Muscle of leg (tissue), 3 donors: ENCODE measurements at regions not wholly inside any gene's neighbourhood (a gene's known extent, or its start where the extent isn't known, plus 50 kb on each side); places are given as distances from the start of the nearest gene placed in this dataset.

Source experiments
- DNase-seq: peaks from one replicate; pipeline ENCODE4 v3.0.0; 2013
- H3K27ac ChIP-seq: one replicate; pipeline ENCODE4 v1.5.1; 2013; ENCODE audit warnings: mild to moderate bottlenecking, low read length, control low read depth
- H3K27me3 ChIP-seq: one replicate; pipeline ENCODE4 v1.6.1; 2013; ENCODE audit warnings: low read length; ENCODE audit not compliant: control insufficient read depth, insufficient read depth
- H3K36me3 ChIP-seq: one replicate; pipeline ENCODE4 v1.6.1; 2013; ENCODE audit warnings: low read length; ENCODE audit not compliant: control insufficient read depth, insufficient read depth
- H3K4me1 ChIP-seq: one replicate; pipeline ENCODE4 v1.6.1; 2013; ENCODE audit warnings: low read length; ENCODE audit not compliant: control insufficient read depth, insufficient read depth
- H3K4me3 ChIP-seq: one replicate; pipeline ENCODE4 v1.5.1; 2013; ENCODE audit warnings: low read length, control low read depth
- H3K9me3 ChIP-seq: replicated peaks from 2 replicates; pipeline ENCODE4 v1.6.1; 2013; ENCODE audit warnings: low read depth, low read length; ENCODE audit not compliant: control insufficient read depth
- WGBS: methylation state at CpG from one replicate; pipeline ENCODE4 v1.1.5; 2013; ENCODE audit warnings: missing lambda C conversion rate; ENCODE audit not compliant: insufficient coverage; 5-methylcytosine and 5-hydroxymethylcytosine counted together

DNA sequence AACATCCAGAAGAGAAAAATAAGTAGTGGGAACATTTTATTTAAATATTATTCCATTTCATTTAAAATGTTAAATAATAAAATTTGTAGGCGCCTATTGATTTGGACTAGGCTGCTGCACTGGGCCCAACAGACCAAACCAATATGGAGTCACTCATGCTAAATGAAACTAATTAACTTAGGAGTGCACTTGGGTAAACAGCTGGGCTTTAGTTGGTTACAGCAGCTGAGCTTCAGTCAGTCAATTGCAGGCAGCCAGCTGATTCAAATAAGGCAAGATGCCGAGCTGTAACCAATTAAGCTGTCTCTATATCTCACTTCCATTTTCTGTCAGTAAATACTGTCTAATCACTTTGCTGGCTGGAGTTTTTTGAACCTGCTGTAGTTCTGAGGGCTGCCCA, 102.1 kb upstream of the WDR11 start:
- no peaks in the 10 kb centered on the region for H3K27me3 ChIP-seq
- no peak overlapping the region for H3K27ac ChIP-seq
- H3K9me3 ChIP-seq: no peaks in the 10 kb centered on the region
- WGBS: no CpG with 5 or more reads among the region's 2 CpGs
- H3K4me3 ChIP-seq: no peak overlapping the region
- no peak for DNase-seq
- no peaks in the 10 kb centered on the region for H3K4me1 ChIP-seq
- H3K36me3 ChIP-seq: no peaks in the 10 kb centered on the region

- Histone ChIP-seq H3K4me3 (no peak overlapping the region), H3K9me3 (no peaks in the 10 kb centered on the region), H3K4me1 (no peaks in the 10 kb centered on the region), H3K27ac (no peak overlapping the region), H3K36me3 (no peaks in the 10 kb centered on the region), H3K27me3 (no peaks in the 10 kb centered on the region)
- 31% methylated on average over 6 of the region's 11 CpGs for WGBS
- DNase-seq: peak; percentile 67
Measured at GRCh38 chr10:120749856-120750566, 101.2 kb upstream of the WDR11 start.

DNA sequence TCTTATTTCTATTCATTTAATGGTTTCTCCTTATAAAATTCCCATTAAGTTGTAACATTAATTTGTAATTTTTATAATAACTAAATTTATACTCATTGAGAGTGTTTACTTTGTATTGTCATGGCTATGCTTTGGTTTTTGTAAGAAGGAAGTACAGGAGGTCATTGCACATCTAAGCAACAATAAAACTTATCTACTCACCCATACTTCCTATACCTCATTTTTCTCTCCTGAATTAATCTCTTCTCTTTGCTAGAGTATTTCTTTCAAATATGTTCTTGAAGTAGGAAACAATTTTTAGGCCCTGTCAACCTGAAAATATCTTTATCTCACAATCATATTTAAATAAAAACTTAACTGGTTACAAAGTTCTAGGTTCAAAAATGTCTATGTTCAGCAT, 95.4 kb upstream of the WDR11 start:
- no peaks in the 10 kb centered on the region for H3K4me1 ChIP-seq
- no peaks in the 10 kb centered on the region for H3K36me3 ChIP-seq
- no peaks in the 10 kb centered on the region for H3K9me3 ChIP-seq
- H3K4me3 ChIP-seq: no peak overlapping the region
- no peaks in the 10 kb centered on the region for H3K27me3 ChIP-seq
- DNase-seq: no peak
- H3K27ac ChIP-seq: no peak overlapping the region

- H3K9me3 ChIP-seq: no peaks in the 10 kb centered on the region
- H3K27me3 ChIP-seq: no peaks in the 10 kb centered on the region
- no peak overlapping the region for H3K27ac ChIP-seq
- no peak overlapping the region for H3K4me3 ChIP-seq
- 60% methylated on average over 1 of the region's 4 CpGs for WGBS
- no peaks in the 10 kb centered on the region for H3K4me1 ChIP-seq
- DNase-seq: no peak
- H3K36me3 ChIP-seq: no peaks in the 10 kb centered on the region
Measured at GRCh38 chr10:120760253-120760652, 90.9 kb upstream of the WDR11 start.

DNA sequence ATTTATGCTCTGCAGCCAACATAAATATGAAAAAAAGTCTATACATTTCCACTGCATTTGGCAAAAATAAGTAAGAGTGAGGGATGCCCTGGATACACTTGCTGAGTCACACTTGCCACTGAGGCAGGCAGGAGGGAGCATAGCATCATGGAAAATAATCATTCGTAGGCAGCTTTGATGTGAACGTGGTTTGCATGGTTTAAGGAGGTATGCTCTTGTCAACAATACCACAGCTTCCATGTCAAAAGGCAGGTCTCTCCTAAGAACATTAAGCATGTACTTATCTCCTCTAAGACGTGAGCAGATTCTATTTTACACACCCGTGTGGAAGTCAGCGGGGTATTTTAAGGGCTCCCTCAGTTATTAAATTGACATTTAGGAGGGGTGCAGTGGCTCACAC, 89.2 kb upstream of the WDR11 start:
- Histone ChIP-seq H3K9me3 (no peaks in the 10 kb centered on the region), H3K4me3 (no peak overlapping the region), H3K27me3 (no peaks in the 10 kb centered on the region), H3K4me1 (no peaks in the 10 kb centered on the region), H3K27ac (no peak overlapping the region), H3K36me3 (no peaks in the 10 kb centered on the region)
- no peak for DNase-seq
- no CpG with 5 or more reads among the region's 5 CpGs for WGBS

DNA sequence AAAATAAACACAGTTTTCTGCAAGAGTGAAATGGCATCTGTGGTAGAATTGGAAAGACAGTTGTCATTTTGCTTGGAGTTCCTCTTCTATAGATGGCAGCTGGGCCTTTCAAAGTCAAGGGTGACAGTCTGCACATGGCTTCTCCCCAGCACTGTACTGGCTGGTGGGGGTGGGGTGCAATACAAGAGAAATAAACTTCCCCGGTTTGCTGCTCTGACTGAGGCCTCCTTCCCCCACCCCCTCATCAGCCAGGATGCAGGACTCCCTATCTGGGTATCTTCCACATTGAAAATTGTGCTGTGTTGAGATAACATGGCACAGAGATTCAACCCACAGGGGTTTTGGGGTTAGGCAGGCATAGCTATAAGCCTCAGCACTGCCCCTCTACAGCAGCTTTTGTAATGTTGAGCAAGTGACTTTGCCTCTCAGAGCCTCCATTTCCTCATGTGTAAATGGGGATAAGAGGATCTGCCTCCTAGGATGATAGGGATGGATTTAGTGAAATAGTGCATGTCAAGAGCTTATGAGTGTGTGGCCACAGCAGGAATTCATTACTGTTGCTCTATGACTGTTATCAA, 85.8 kb upstream of the WDR11 start:
- no peaks in the 10 kb centered on the region for H3K9me3 ChIP-seq
- no peaks in the 10 kb centered on the region for H3K27me3 ChIP-seq
- no peak for DNase-seq
- no peak overlapping the region for H3K27ac ChIP-seq
- no peak overlapping the region for H3K4me3 ChIP-seq
- H3K36me3 ChIP-seq: no peaks in the 10 kb centered on the region
- no peaks in the 10 kb centered on the region for H3K4me1 ChIP-seq
- no CpG with 5 or more reads among the region's 1 CpG for WGBS

DNA sequence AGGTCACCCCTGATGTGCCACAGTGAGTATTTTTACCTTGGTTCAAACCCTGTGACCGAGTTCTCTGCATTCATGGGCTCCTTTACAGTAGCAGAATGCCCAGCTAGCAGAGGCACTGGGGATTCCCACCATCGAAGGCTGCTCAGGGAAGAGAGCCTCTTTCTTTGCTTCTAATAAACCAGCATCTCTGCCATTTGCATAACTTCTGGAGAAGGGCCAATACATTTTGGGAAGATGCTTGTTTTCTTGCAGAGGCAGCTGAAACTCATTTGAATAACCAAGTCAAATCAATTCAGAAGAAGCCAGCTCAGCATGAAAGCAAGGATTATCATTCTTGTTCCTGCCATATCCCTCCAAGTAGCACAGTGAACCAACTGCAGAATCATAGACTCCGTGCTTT, 82.9 kb upstream of the WDR11 start:
- WGBS: 100% methylated on average over 1 of the region's 3 CpGs
- H3K27ac ChIP-seq: no peak overlapping the region
- no peak overlapping the region for H3K4me3 ChIP-seq
- no peaks in the 10 kb centered on the region for H3K4me1 ChIP-seq
- H3K36me3 ChIP-seq: no peaks in the 10 kb centered on the region
- no peaks in the 10 kb centered on the region for H3K9me3 ChIP-seq
- DNase-seq: no peak
- no peaks in the 10 kb centered on the region for H3K27me3 ChIP-seq

DNA sequence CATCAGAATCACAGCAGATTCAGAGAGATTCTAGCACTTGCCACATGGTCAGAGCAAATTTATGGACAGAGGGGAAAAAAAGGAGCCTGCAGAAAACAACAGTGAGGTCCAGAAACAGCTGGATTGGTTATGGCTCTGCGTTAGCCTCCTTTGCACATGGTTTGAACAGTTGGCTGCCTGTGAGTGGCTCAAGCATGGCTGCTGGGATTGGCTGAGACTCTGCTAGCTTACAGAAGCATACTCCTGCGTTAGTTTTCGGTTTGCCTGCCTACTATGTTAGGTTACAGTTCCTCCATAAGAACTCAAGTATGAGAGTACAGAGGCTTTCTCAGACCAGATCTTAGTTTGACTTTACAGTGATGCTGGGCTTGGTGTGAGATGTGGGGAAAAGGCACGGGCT, 80.7 kb upstream of the WDR11 start:
- Histone ChIP-seq H3K27me3 (no peaks in the 10 kb centered on the region), H3K4me1 (no peaks in the 10 kb centered on the region), H3K36me3 (no peaks in the 10 kb centered on the region), H3K9me3 (no peaks in the 10 kb centered on the region), H3K4me3 (no peak overlapping the region), H3K27ac (no peak overlapping the region)
- 16% methylated on average over 2 of the region's 4 CpGs for WGBS
- peak; percentile 30 for DNase-seq

- no CpG with 5 or more reads among the region's 1 CpG for WGBS
- no peak for DNase-seq
- Histone ChIP-seq H3K4me1 (no peaks in the 10 kb centered on the region), H3K27ac (no peak overlapping the region), H3K36me3 (no peaks in the 10 kb centered on the region), H3K9me3 (no peaks in the 10 kb centered on the region), H3K4me3 (no peak overlapping the region), H3K27me3 (no peaks in the 10 kb centered on the region)
Measured at GRCh38 chr10:120776442-120776841, 74.7 kb upstream of the WDR11 start.

- Histone ChIP-seq H3K4me1 (no peaks in the 10 kb centered on the region), H3K27me3 (no peaks in the 10 kb centered on the region), H3K9me3 (no peaks in the 10 kb centered on the region), H3K36me3 (no peaks in the 10 kb centered on the region), H3K27ac (no peak overlapping the region), H3K4me3 (no peak overlapping the region)
- DNase-seq: no peak
- WGBS: 83% methylated on average over 1 of the region's 3 CpGs
Measured at GRCh38 chr10:120782336-120782735, 68.8 kb upstream of the WDR11 start.

GRCh38 chr10:120783098-120783497, 68.1 kb upstream of the WDR11 start:
- 71% methylated on average over 3 of the region's 5 CpGs for WGBS

More at GRCh38 chr10:120783098-120783497, 68.1 kb upstream of the WDR11 start:
- H3K27ac ChIP-seq: no peak overlapping the region
- H3K9me3 ChIP-seq: no peaks in the 10 kb centered on the region
- no peak overlapping the region for H3K4me3 ChIP-seq
- no peaks in the 10 kb centered on the region for H3K4me1 ChIP-seq
- DNase-seq: no peak
- H3K36me3 ChIP-seq: no peaks in the 10 kb centered on the region
- H3K27me3 ChIP-seq: no peaks in the 10 kb centered on the region
